Gastroesophageal sphincter (tissue), 3 donors: ENCODE measurements at regions not wholly inside any gene's neighbourhood (a gene's known extent, or its start where the extent isn't known, plus 50 kb on each side); places are given as distances from the start of the nearest gene placed in this dataset.

Experiments used
- CTCF ChIP-seq, 4 experiments: fragments of 200-600 bp in 2 of 4; fragments of 450-650 bp in 2 of 4; sonication (generic) in 1 of 4; IDR thresholded peaks; one replicate each; pipeline ENCODE4 v1.5.1; 2017 to 2019; ENCODE audit warnings: antibody characterized with exemption in 4 of 4, mild to moderate bottlenecking in 2 of 4, moderate library complexity in 2 of 4
- EP300 ChIP-seq: sonication (generic); formaldehyde crosslinking; IDR thresholded peaks from one replicate; pipeline ENCODE4 v1.6.1; 2017; ENCODE audit warnings: antibody characterized with exemption, mild to moderate bottlenecking
- POLR2A ChIP-seq, 2 donors: fragments of 450-650 bp; IDR thresholded peaks; one replicate each; pipeline ENCODE4 v1.6.1; 2017; ENCODE audit warnings: antibody characterized with exemption in 2 of 2, mild to moderate bottlenecking in 2 of 2, moderate library complexity in 1 of 2

GRCh38 chr13:44874176-44874575 lies 115.1 kb downstream of the NUFIP1 start:
- TF ChIP-seq CTCF (IDR thresholded peaks at IDR 0.05) (no peak), EP300 (no peak), POLR2A (IDR thresholded peaks at IDR 0.05) (no peak)
